ENCODE measurements at regions not wholly inside any gene's neighbourhood (a gene's known extent, or its start where the extent isn't known, plus 50 kb on each side); places are given as distances from the start of the nearest gene placed in this dataset.

DNA sequence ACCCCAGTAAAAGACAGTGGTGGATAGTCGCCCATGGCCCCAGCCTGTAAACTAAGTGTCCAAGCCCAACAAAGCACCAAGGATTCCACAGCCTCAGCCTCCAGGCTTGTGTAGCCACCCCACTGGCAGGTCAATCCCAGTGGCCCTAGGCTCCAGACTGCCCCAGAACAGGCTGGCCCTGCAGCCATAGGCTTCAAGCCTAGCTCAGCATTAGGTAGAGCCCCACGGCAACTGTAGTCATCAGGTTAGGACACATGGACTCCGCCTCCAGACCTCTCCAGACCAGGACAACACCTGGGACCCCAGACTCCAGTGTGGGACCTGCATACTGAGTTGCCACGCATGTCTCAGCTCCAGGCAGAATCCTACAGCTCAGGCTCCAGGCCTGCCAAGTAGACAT is 1590.6 kb upstream of the DDX18 start:
- TF ChIP-seq, protein P1, sequence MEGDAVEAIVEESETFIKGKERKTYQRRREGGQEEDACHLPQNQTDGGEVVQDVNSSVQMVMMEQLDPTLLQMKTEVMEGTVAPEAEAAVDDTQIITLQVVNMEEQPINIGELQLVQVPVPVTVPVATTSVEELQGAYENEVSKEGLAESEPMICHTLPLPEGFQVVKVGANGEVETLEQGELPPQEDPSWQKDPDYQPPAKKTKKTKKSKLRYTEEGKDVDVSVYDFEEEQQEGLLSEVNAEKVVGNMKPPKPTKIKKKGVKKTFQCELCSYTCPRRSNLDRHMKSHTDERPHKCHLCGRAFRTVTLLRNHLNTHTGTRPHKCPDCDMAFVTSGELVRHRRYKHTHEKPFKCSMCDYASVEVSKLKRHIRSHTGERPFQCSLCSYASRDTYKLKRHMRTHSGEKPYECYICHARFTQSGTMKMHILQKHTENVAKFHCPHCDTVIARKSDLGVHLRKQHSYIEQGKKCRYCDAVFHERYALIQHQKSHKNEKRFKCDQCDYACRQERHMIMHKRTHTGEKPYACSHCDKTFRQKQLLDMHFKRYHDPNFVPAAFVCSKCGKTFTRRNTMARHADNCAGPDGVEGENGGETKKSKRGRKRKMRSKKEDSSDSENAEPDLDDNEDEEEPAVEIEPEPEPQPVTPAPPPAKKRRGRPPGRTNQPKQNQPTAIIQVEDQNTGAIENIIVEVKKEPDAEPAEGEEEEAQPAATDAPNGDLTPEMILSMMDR (IDR thresholded peaks at IDR 0.05) = no peak
- TF ChIP-seq POLR2A (IDR thresholded peaks at IDR 0.05) = no peak

All from tibial nerve (tissue), 3 donors.